Astrocyte of the hippocampus (primary cell): ENCODE measurements at regions not wholly inside any gene's neighbourhood (a gene's known extent, or its start where the extent isn't known, plus 50 kb on each side); places are given as distances from the start of the nearest gene placed in this dataset.

Source experiments
- DNase-seq: peaks from one replicate; pipeline ENCODE4 v3.0.0; 2011; ENCODE audit warnings: low read depth, low spot score

- DNase-seq: no peak
These were observed 107.4 kb upstream of the LSM8 start for GRCh38 chr7:118076564-118076963.

GRCh38 chr7:118078015-118078414, 105.9 kb upstream of the LSM8 start:
- DNase-seq: no peak

- DNase-seq: no peak
These were observed 104.6 kb upstream of the LSM8 start for GRCh38 chr7:118079369-118079768.

- peak; percentile 61 for DNase-seq
These were observed 103.0 kb upstream of the LSM8 start for GRCh38 chr7:118080947-118081346.

- DNase-seq: no peak
These were observed 101.5 kb upstream of the LSM8 start for GRCh38 chr7:118082506-118082905.

- DNase-seq: no peak
These were observed 99.0 kb upstream of the LSM8 start for GRCh38 chr7:118085000-118085399.

- DNase-seq: no peak
These were observed 96.8 kb upstream of the LSM8 start for GRCh38 chr7:118087126-118087525.

- no peak for DNase-seq
These were observed 89.9 kb upstream of the LSM8 start for GRCh38 chr7:118094044-118094443.

- peak; percentile 35 for DNase-seq
These were observed 79.0 kb upstream of the LSM8 start for GRCh38 chr7:118104812-118105441.

- no peak for DNase-seq
These were observed 74.4 kb upstream of the LSM8 start for GRCh38 chr7:118109607-118110006.

- DNase-seq: no peak
These were observed 73.6 kb upstream of the LSM8 start for GRCh38 chr7:118110178-118110925.

GRCh38 chr7:118111347-118111746, 72.6 kb upstream of the LSM8 start:
- no peak for DNase-seq

- DNase-seq: no peak
These were observed 69.8 kb upstream of the LSM8 start for GRCh38 chr7:118114175-118114574.

- DNase-seq: no peak
These were observed 54.7 kb upstream of the LSM8 start for GRCh38 chr7:118129041-118129795.

- no peak for DNase-seq
These were observed 51.2 kb upstream of the LSM8 start for GRCh38 chr7:118132764-118133163.
